HFFc6 (cell line): ENCODE measurements at regions not wholly inside any gene's neighbourhood (a gene's known extent, or its start where the extent isn't known, plus 50 kb on each side); places are given as distances from the start of the nearest gene placed in this dataset.

ENCODE experiments used
- DNase-seq: peaks from one replicate; pipeline ENCODE4 v3.0.0-alpha.2; 2018
- H3K27ac Mint-ChIP-seq: 2 replicates; pipeline ENCODE4 v1.8.0; 2020; ENCODE audit warnings: mild to moderate bottlenecking, mixed read lengths
- H3K27me3 Mint-ChIP-seq: 2 replicates; pipeline ENCODE4 v1.8.0; 2021; ENCODE audit warnings: mild to moderate bottlenecking, moderate library complexity, mixed read lengths; ENCODE audit not compliant: insufficient read depth
- H3K36me3 Mint-ChIP-seq: 2 replicates; pipeline ENCODE4 v1.8.0; 2021; ENCODE audit warnings: low read depth, mixed read lengths
- H3K4me1 Mint-ChIP-seq: 2 replicates; pipeline ENCODE4 v1.8.0; 2020; ENCODE audit warnings: low read depth, mixed read lengths
- H3K4me3 Mint-ChIP-seq: 2 replicates; pipeline ENCODE4 v1.8.0; 2020; ENCODE audit warnings: mild to moderate bottlenecking, moderate library complexity, mixed read lengths
- H3K9me3 Mint-ChIP-seq: 2 replicates; pipeline ENCODE4 v1.8.0; 2020; ENCODE audit warnings: mild to moderate bottlenecking, mixed read lengths
- CTCF ChIP-seq: fragments of 200-600 bp; sonication (generic); IDR thresholded peaks from 2 replicates; pipeline ENCODE4 v1.5.0; 2021; ENCODE audit warnings: antibody characterized with exemption, mild to moderate bottlenecking

DNA sequence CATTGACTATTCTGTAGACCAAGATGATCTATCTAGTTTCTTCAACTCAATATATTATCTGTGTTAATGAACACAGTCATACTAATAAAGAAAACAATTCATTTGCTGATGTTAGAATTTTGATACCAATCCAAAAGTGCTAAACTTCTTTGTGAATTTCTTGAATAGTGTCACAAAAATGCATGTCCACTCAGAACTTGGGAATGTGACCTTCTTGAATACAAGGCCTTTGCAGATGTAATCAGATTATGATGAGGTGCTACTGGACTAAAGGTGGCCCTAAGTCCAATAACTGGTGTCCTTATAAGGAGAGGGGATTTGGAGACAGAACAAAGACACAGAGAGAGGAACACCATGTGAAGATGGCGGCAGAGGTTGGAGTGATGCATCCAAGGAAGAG, 305.8 kb upstream of the ZP4 start:
- H3K27me3 Mint-ChIP-seq = no peaks in the 10 kb centered on the region
- no peaks in the 10 kb centered on the region for H3K36me3 Mint-ChIP-seq
- no peak overlapping the region for H3K27ac Mint-ChIP-seq
- no peak for TF ChIP-seq CTCF
- peak; percentile 6 for DNase-seq
- H3K4me1 Mint-ChIP-seq = peaks cover 7% of the 10 kb centered on the region
- H3K9me3 Mint-ChIP-seq = no peaks in the 10 kb centered on the region
- H3K4me3 Mint-ChIP-seq = no peak overlapping the region

- H3K27ac Mint-ChIP-seq = no peak overlapping the region
- H3K4me1 Mint-ChIP-seq = no peaks in the 10 kb centered on the region; the same call in 1 of the 2 replicates
- no peak overlapping the region for H3K4me3 Mint-ChIP-seq
- DNase-seq = no peak
- no peak for TF ChIP-seq CTCF
- H3K36me3 Mint-ChIP-seq = no peaks in the 10 kb centered on the region
- H3K9me3 Mint-ChIP-seq = no peaks in the 10 kb centered on the region
- no peaks in the 10 kb centered on the region for H3K27me3 Mint-ChIP-seq
Measured at GRCh38 chr1:238191170-238191569, 300.4 kb upstream of the ZP4 start.

DNA sequence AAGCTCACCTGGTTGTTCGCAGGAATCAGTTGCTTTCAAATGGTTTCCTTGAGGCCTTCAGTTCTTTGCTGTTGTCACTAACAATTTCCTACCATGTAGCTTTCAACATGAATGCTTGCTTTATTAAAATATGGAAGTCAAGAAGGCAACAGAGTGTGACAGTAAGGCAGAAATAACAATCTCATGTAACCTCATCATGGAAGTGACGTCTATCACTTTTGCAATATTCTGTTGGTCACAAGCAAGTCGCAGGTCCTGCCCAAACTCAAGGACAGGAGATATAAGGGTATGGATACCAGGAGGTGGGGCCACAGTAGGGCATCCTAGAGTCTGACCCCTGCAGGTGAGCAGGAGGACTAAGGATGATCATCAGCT, 296.8 kb upstream of the ZP4 start:
- H3K36me3 Mint-ChIP-seq = peaks cover under 1% of the 10 kb centered on the region; the same call in 1 of the 2 replicates
- H3K27me3 Mint-ChIP-seq = no peaks in the 10 kb centered on the region; the same call in 1 of the 2 replicates
- no peak overlapping the region for H3K4me3 Mint-ChIP-seq
- DNase-seq = no peak
- peaks cover 9% of the 10 kb centered on the region for H3K9me3 Mint-ChIP-seq
- H3K4me1 Mint-ChIP-seq = peaks cover 5% of the 10 kb centered on the region; the same call in 1 of the 2 replicates
- no peak for TF ChIP-seq CTCF
- no peak overlapping the region for H3K27ac Mint-ChIP-seq

DNA sequence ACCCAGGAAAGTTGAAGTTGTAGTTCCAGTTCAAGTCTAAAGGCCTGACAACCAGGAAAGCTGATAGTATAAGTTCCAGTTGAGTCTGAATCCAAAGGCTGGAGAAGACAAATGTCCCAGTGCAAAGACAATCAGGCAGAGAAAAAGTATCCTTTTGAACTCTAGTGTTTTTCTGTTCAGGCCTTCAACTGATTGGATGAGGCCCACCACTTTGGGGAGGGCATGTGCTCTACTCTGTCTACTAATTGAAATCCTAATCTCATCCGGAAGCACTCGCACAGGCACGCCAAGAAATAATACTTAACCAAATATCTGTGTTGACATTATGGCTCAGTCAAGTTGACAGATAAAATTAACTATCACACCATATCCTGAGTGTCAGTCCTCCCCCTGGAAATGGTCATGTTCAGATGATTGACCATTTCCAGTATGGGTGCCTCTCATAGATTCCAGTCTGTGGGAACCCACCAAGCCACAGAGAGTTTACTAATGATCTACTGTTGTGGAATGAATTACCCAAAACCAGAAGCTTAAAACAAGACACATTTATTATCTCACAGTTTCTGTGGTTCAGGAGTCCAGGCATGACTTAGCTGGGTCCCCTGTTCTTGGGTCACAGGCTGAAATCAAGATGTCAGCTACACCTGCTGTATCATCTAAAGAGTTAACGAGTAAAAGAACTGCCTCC, 296.3 kb upstream of the ZP4 start:
- Mint-ChIP-seq H3K36me3 (peaks cover 6% of the 10 kb centered on the region), H3K27ac (no peak overlapping the region), H3K4me1 (peaks cover 5% of the 10 kb centered on the region; the same call in 1 of the 2 replicates), H3K4me3 (no peak overlapping the region), H3K27me3 (no peaks in the 10 kb centered on the region; the same call in 1 of the 2 replicates), H3K9me3 (peaks cover 14% of the 10 kb centered on the region)
- DNase-seq = no peak
- TF ChIP-seq CTCF = no peak

DNA sequence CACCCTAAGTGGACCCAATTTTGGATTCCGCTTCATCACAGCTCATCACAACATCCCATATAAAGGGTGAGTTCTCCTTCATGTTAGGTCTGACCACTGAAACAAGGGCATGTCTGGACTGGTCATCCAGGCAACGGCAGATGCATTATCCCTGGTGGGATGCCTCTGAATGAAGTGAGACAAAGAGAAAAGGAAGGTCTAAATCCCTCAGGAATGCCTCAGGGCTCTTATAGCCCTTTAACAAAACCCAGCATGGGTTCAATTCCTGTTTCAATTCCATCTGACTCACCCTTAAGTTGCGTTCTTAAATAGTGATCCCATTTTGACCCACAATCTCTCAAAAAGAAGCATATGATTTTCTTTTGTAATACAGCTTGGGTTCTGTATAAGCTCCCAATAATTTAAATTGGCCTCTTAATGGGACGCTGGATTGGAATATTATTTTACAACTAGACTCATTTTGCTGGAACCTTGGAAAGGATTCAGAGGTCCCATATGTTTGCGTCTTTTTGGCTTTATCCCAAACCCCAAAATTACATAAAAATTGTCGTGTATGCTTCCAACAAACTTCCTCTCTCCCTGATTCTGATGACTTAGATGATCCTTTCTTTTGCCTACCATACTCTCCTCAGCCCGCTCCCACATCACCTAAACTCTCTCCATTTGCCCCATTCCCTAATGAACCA, 287.4 kb upstream of the ZP4 start:
- H3K4me1 Mint-ChIP-seq = peaks cover 46% of the 10 kb centered on the region
- H3K27me3 Mint-ChIP-seq = no peaks in the 10 kb centered on the region; the same call in none of the 2 replicates
- peak; percentile 36 for DNase-seq
- peak overlapping the region; percentile 73 for H3K27ac Mint-ChIP-seq
- peak overlapping the region; percentile 43 for H3K4me3 Mint-ChIP-seq
- H3K9me3 Mint-ChIP-seq = peaks cover 18% of the 10 kb centered on the region
- TF ChIP-seq CTCF = no peak
- H3K36me3 Mint-ChIP-seq = peaks cover 15% of the 10 kb centered on the region
